Stimulated activated CD8-positive, alpha-beta memory T cell treated with anti-CD3 and anti-CD28 coated beads, Interleukin-2, amount 100 ng/mL, for 1 hour (primary cell): ENCODE measurements at regions not wholly inside any gene's neighbourhood (a gene's known extent, or its start where the extent isn't known, plus 50 kb on each side); places are given as distances from the start of the nearest gene placed in this dataset.
A peak's percentile ranks its signal among the peaks of the same experiment; 100 is the strongest.
"Not testable (repeated sequence)": the region's sequence is repeated elsewhere in the genome, so short reads cannot be mapped to it uniquely, and the experiment has no call there.

ENCODE experiments used
- DNase-seq, 2 donors: peaks; one replicate each; pipeline ENCODE4 v3.0.0-alpha.2; 2020; ENCODE audit warnings: low read depth in 2 of 2

DNA sequence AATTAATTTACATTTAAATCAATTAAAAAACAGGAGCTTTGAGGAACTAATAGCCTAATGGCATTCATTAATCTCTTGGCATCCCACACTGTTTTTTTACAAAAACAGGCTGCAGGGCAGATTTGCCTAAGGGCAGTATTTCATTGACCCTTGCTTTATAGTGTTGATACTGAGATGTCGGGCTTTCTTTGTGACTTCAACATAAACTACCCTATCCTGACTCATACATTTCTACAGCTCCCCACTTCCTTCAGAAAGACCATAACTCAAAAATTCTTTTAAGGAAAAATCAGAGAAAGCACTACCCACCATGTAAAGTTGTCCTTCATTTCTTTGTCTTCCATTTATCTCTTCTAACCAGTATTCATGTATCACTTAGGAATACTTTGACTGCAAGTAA, 92.2 kb upstream of the NT5E start:
- no peak for DNase-seq

DNA sequence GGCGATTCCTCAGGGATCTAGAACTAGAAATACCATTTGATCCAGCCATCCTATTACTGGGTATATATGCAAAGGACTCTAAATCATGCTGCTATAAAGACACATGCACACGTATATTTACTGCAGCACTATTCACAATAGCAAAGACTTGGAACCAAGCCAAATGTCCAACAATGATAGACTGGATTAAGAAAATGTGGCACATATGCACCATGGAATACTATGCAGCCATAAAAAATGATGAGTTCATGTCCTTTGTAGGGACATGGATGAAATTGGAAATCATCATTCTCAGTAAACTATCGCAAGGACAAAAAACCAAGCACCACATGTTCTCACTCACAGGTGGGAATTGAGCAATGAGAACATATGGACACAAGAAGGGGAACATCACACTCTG, 93.1 kb upstream of the NT5E start:
- not testable (repeated sequence) for DNase-seq

DNA sequence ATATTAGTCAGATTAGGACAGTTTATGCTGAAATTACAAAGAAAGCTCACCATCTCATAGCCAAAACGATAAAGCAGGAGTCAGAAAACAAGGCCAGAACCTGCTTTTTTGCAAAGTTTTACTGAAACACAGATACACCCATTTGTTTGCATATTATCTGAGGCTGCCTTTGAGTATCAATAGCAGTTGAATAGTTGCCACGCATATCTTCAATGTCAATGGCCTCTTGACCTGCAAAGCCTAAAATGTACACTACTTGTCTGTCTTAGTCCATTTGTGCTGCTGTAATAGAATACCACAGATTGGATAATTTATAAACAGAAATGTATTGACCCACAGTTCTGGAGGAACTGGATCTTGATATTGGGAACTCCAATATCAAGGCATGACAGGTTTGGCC, 94.1 kb upstream of the NT5E start:
- DNase-seq, result no peak

DNA sequence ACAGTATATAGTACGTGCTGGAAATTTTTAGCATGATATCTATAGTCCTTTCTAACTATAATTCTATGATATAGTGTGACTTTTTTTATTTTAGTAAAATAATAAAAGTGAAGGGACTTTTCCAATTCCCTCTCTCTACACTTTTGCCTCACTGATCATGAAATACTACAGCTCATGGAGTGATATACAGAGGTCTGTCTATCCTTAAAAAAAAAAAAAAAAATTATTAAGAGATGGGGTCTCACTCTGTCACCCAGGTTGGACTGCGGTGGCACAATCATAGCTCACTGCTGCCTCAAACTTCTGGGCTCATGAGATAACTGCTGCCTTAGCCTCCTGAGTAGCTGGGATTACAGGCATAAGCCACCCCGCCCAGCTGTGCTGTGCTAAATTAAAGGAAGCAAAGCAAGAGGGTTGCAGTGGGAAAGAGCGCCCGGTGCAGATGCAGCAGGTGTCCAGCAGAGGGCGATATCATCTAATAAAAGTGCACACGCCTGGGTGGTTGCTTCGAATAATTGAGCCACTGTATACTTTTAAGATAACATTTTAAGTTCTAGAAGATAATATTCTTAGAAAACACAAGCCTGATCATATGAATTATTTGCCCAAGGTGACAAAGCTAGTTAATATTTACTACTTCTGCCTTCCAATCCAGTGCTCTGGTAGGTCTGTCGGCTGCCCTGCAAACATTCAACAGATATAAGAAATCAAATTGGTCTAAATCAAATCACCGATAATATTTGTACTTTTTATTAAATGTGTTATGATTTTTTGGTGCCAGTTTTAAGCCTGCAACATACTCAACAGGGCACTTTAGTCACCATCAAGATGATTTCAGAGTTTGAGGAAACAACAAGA, 94.9 kb upstream of the NT5E start:
- peak; percentile 29 to 35 for DNase-seq

DNA sequence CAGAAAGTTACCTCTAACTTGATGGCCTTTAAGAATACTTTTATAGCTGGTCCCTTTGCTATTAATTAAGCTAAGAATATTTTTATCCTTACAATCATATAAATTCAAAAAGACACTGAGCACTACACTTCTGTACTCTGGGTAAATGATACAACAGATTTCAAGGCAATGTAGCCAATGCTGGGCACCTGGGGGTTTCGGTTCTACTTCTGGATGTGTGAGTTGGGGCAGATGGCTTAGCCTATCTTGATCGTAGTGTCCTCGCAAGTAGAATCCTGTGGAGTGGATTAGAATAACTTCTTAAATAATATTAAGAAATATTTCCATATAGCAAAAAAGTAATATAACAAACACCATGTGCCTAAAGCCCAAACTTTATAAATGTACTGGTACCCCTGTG, 96.9 kb upstream of the NT5E start:
- DNase-seq, result no peak

DNA sequence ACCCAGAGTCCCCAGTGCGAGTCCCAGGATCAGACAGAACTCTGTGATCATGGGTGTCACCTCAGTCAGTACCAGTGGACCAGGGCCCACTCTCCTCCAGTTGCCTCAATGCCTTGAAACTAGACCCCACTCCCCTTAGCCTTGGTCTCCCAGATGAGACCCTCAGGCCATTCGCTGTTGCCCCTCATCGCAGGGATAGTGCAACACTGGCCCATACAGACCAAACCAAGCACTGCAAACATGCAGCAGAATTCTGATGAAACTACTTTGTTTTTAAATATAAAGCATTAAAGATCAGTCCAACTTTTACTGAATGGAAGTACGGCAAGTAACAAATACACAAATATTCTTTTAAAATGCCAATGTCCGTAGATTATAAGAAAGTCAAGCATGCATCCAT, 101.2 kb upstream of the NT5E start:
- DNase-seq, result no peak

DNA sequence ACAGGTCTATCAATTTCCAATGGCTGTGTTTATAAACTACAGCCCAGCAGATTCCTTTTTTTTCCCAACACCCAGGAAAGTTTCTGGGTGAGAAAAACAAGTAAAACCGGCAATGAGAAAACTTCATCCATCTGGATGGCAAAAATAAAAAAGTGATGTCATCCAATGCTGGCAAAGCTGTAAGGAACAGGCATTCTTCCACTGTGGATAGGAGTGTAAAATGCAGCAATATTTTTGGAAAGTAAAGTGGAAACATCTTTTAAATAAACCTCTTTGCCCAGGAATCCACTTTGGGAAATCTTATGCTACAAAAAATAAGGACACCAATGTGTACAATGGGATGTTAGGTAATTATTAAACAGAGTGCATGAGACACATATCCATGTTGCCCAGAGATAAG, 102.1 kb upstream of the NT5E start:
- no peak for DNase-seq

DNA sequence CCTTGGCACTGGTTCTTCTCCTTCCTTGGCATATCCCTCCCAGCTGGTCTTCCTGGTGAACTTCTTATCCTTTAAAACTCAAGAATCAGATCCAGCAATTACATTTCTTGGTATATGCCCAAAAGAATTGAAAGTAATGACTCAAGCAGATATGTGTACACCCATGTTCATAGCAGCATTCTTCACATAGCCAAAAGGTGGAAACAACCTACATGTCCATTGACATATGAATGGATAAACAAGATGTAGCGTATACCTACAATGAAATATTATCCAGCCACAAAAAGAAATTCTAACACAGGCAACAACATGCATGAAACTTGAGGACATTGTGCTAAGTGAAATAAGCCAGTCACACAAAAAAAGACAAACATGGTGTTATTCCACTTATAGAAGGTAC, 103.7 kb upstream of the NT5E start:
- DNase-seq, result no peak

DNA sequence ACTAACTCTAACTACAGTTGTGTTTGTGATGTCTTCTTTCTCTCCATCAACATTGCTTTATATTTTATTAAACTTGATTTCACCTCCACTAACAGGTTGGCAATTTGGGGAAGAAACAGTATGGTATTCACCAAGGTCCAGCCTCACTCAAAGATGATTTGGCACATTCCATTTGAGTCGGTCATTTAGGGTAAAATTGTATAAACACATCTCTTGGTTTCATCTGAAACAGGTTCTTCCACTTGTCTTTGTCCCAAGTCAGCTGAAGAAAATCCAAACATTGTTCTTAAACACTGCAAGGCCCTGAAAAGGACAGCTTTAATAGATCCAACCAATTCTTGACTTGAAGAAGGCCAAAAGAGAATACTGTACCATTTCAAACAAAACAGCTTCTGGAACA, 104.9 kb upstream of the NT5E start:
- no peak for DNase-seq

DNA sequence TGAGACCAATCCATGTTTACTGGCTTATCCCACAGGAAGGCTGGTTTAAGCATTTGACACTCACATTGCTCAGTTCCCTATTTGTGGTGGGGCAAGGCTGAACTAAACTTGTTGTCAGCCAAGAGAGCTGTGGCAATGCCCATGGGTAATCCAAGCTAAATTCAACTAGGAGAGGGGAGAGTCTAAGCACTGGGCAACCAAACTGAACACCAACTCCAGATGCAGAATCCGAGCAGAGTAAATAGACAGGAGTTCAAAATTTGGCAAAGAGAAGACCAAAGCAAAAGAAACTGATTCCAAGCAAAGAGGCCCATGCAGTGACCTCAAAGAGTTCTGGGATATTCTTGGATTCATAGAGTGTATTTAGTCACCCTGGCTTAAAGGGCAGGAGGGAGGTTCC, 106.5 kb upstream of the NT5E start:
- DNase-seq, result no peak

DNA sequence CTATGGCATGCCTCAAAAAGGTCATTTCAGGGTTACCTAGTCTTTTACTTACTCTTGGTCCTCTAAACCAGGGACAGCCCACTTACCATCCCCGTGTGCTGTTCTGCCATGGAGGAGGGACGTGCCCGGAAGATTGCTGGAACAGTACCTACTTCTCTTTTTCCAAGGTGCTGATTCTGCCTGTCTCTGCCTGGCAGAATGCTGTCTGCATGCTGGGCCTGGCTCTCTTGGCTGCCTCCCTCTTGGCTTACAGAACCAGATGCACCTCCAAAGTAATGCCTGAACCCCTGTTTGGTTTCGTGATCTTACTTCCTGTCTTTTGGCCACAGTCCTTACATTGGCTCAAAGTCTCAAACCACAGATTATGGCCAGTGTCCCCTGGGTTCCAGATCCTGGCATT, 120.7 kb upstream of the NT5E start:
- DNase-seq, result no peak

DNA sequence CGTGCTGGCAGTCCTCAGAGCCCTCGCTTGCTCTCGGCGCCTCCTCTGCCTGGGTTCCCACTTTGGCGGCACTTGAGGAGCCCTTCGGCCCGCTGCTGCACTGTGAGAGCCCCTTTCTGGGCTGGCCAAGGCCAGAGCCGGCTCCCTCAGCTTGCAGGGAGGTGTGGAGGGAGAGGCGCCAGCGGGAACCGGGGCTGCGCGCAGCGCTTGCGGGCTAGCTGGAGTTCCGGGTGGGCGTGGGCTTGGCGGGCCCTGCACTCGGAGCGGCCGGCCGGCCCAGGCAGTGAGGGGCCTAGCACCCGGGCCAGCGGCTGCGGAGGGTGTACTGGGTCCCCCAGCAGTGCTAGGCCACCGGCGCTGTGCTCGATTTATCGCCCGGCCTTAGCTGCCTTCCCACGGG, 124.1 kb upstream of the NT5E start:
- not testable (repeated sequence) for DNase-seq

DNA sequence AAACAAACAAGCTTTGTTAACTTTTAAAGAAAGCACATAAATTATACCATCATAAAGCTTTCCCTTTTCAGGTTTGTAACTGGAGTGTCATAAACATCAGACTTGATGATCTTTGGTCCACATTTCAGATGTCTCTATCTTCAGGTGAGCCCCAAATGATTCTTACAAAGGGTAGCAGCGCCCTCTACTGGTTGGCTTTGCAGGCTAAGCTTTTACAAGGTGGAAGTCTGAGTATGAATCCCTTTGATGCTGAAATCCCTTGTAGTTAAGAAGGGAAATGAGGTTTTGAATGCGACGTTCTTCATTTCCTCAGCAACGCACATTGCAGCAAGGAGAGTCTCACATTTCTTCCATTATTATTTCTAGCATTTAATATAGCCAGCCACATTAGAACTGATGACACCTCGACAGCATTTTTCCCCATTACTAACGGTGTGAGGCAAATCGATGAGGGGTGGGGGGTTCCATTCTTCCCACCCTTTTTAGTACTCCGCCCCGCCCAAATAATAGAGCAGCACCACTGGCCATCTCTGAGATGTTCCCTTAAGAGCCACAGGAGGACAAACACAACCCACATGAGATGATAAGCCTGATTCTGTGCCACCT, 126.3 kb upstream of the NT5E start:
- peak; percentile 29 to 48 for DNase-seq

DNA sequence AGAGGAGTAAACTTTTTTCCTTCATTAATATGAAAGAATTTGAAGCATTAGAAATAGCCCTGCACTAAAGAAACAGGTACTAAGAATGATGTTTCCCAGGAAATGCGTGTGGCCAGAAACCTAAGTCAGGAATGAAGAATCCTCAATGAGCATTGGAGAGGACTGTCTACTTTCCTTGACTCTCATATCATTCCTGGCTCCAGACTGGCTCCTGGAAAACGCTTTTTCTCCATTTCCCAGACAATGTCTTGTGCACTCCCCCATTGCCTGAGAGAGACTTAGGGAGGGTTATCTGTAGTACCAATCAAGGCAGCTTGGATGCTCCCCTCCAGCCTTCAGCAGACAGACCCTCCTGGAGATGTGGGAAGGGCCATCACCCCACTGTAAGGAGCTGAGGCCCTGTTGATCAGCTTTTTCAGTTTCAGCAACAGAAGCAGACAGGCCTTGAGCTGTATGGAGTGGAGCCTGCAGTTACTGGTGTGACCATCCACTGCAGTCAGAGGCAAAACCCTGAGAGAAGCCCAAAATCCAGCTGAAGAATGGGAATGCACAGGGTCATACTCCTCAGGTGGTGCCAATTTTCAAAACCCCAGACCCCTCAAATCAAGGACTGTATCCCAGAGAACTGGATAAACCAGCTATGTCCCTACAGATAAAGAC, 127.3 kb upstream of the NT5E start:
- DNase-seq, result no peak

DNA sequence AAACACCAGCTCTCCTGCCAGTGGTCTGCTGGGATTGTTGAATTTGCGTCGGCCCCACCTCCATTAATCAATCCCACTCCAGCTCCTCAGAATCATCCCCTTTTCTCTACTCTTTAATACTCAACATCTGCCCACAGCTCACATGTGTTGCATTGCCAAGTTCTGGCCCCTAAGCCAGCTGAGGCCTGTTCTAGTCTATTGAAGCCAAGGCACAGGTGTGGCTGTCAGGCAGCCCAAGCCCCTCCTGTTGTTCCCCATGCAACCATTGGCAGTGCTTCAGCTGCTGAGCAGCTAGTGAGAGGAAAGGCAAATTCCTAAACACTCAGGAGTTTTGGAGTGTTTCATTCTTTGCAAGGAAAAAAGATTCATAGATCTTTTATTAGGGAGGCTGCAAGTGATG, 128.0 kb upstream of the NT5E start:
- DNase-seq, result no peak

DNA sequence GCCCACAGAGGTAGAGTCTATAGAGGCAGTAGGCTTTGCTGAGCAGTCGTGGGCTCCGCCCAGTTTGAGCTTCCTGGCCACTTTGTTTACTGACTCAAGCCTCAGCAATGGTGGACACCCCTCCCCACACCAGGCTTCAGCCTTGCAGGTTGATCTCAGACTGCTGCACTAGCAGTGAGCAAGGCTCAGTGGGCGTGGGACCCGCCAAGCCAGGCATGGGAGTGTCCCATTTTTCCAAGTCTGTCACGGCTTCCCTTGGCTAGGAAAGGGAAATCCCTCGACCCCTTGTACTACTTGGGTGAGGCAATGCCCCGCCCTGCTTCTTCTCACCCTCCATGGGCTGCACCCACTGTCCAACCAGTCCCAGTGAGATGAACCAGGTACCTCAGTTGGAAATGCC, 135.3 kb upstream of the NT5E start:
- DNase-seq, result no peak

DNA sequence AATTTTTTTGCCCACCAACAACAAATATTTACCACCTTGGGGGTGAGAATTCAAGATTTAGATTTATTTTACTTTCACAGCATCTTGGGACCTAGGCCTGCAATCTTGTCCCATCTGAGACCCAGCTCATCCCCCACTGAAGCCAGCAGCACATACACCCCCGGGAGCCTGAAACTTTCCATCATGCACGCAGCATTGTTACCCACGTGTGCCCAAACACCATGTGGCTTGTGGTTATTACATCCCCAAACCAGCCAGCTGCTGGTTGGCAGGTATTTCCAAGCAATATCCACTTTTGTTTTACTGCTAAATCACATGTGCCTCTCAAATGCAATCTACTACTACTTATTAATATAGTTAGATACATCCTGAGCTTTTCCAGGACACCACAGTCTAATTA, 149.3 kb upstream of the NT5E start:
- DNase-seq, result no peak

DNA sequence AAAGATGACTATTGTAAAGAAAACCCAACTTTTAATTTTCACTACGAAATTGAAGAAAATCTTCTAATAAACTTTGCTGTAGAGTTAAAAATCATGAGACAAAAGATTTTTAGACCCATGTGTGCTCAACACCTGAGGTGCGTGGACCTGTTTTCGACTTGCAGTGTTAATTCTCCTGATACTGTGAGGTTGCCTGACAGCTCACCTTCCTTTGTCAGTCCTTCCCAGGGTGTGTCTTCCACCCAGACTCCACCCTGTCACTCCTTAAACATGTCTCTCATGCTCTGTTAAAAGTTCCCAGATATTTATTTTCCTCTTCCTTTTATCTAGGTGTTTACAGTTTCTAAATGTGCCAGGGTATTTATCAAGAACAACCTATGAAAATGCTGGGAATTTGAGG, 151.3 kb upstream of the NT5E start:
- DNase-seq, result no peak

DNA sequence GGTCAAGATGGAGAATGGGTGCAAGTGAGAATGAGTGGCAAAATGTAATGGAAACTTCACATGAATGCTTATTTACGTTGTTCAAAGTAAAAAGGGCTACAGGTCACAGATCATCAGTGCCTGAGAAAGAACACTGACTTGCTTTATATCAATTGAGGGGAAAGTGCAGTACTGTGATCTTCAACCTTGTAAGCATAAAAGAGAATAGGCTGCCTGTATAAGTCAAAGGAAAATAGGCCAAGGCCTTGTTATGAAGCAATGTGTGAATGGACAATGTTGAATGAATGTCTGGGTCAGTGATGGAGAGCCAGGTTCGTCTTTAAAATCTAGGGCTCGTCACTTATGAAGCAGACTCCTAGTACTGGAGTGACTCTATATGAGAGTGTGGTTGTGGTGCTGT, 158.6 kb upstream of the NT5E start:
- no peak for DNase-seq

DNA sequence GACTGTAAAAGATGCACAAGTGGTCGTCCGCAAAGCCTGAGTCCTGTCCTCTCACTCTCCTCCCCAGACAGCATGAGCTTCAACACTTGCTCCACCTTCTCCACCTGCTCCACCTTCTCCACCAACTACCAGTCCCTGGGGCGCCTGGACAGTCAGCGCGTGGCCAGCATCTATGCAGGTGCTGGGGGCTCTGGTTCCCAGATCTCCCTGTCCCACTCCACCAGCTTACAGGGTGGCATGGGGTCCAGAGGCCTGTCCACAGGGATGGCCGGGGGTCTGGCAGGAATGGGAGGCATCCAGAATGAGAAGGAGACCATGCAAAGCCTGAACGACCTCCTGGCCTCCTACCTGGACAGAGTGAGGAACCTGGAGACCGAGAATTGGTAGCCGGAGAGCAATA, 162.2 kb upstream of the NT5E start:
- no peak for DNase-seq

DNA sequence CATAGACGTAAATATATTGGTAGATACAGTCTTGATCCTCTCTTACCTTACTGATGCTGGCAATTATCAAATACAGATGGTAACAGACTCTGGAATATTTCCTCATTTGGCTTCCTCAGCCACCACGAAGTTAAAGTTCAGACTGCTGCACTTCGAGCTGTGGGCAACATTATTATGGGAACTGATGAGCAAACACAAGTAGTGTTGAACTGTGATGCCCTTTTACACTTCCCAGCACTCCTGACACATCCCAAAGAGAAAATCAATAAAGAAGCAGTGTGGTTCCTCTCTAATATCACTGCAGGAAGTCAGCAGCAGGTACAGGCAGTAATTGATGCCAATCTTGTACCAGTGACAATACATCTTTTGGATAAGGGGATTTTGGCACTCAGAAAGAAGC, 162.7 kb upstream of the NT5E start:
- DNase-seq, result no peak

DNA sequence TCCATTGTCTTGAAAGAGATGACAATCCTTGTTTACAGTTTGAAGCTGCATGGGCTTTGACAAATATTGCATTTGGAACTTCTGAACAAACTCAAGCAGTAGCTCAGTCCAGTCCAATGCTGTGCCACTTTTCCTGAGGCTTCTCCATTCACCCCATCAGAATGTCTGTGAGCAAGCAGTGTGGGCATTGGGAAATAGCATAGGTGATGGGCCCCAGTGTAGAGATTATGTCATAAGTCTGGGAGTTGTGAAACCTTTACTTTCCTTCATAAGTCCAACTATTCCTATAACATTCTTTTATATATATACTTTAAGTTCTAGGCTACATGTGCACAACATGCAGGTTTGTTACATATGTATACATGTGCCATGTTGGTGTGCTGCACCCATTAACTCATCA, 163.4 kb upstream of the NT5E start:
- not testable (repeated sequence) for DNase-seq

DNA sequence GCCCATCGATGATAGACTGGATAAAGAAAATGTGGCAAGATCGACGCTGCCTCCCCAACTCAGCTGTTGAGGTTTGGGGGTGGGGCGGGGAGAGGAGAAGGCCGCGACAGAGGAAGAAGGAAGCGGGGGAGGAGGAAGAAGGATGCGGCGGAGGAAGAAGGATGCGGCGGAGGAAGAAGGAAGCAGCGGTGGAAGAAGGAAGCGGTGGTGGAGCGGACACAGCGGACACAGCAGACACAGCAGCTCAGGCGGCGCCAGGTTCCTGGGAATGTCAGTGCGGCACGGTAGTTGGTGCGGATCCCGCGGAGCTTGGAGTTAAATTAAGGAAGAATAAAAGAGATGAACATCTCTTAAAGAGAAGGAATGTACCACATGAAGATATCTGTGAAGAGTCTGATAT, 163.9 kb upstream of the NT5E start:
- DNase-seq, result no peak
